ENCODE measurements at regions not wholly inside any gene's neighbourhood (a gene's known extent, or its start where the extent isn't known, plus 50 kb on each side); places are given as distances from the start of the nearest gene placed in this dataset.

DNA sequence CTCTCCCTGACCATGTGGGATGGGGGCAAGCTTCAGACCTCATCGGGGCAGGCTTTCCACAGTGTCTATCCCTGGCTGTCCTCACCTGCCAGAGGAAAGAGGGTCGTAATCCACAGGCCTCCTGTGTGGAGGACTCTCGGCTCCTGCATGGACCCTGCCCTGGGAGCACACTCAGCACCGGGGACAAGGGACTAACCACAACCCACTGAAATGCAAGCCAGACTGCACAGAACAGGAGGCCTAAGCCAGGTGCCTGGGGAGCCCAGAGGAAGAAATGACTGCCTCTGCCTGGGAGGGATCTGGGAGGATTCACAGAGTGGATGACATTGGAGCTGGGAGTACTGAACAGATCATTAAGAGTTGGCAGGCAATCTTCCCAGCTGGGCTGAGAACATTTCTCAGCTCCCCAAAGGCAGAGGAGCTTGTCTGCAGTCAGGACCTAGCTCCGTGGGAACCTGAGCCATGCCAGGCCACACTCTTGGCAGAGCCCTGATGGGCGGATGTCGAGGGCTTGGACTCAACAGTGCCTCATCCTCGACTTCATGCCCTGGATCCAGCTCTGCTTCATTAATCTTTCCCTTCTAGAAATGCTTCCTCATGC lies 213.4 kb downstream of the USP6NL start:
- TF ChIP-seq, protein P1, sequence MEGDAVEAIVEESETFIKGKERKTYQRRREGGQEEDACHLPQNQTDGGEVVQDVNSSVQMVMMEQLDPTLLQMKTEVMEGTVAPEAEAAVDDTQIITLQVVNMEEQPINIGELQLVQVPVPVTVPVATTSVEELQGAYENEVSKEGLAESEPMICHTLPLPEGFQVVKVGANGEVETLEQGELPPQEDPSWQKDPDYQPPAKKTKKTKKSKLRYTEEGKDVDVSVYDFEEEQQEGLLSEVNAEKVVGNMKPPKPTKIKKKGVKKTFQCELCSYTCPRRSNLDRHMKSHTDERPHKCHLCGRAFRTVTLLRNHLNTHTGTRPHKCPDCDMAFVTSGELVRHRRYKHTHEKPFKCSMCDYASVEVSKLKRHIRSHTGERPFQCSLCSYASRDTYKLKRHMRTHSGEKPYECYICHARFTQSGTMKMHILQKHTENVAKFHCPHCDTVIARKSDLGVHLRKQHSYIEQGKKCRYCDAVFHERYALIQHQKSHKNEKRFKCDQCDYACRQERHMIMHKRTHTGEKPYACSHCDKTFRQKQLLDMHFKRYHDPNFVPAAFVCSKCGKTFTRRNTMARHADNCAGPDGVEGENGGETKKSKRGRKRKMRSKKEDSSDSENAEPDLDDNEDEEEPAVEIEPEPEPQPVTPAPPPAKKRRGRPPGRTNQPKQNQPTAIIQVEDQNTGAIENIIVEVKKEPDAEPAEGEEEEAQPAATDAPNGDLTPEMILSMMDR (IDR thresholded peaks at IDR 0.05), result no peak
- no peak for TF ChIP-seq POLR2A (IDR thresholded peaks at IDR 0.05)

All from Peyer's patch (tissue), 4 donors.